NCI-H1930 (cell line): ENCODE measurements at regions not wholly inside any gene's neighbourhood (a gene's known extent, or its start where the extent isn't known, plus 50 kb on each side); places are given as distances from the start of the nearest gene placed in this dataset.
"Not testable (repeated sequence)": the region's sequence is repeated elsewhere in the genome, so short reads cannot be mapped to it uniquely, and the experiment has no call there.

Experiments
- DNase-seq, 2 experiments: peaks; one replicate each; lab custom pipeline; 2025; lab: John Stamatoyannopoulos, UW

- no peak for DNase-seq
Observed at GRCh38 chr20:55530763-55531162, 474.6 kb downstream of the CBLN4 start.

DNA sequence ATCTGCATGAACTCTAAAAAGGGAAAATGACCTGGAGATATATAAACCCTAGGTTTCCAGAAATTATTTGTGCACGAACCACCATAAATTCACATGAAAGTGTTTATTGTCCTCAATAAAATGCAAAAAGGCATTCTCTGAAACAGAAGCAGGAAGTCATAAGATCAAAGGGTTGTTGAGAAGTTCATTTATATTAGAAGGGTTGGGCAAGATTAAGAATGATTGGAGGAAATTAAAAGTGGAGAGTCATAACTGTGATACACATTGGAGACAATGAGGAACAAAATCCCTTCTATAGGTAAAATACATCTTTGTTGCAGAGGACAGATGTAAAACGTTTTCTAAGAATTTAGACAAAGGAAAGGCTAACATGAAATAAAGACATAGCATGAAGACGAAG lies 476.8 kb downstream of the CBLN4 start:
- DNase-seq: no peak

DNA sequence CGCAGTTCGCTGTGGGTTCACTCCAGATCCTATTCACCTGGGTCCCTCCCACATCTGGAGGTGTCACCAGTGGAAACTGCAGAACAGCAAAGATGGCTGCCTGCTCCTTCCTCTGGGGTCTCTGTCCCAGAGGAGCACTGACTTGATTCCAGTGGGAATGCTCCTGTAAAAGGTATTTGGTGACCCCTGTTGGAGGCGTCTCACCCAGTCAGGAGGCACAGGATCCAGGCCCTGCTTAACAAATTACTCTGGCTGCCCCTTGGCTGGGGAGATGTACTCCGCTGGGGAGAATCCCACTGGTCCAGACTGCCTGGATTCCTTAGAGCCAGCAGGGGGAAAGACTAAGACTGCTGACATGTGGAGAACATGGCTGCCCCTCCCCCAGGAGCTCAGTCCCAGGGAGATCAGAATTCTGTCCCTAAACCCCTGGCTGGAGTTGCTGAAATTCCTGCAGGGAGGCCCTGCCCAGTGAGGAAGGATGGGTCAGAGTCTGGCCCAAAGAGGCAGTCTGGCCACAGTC lies 483.0 kb downstream of the CBLN4 start:
- DNase-seq: no peak

DNA sequence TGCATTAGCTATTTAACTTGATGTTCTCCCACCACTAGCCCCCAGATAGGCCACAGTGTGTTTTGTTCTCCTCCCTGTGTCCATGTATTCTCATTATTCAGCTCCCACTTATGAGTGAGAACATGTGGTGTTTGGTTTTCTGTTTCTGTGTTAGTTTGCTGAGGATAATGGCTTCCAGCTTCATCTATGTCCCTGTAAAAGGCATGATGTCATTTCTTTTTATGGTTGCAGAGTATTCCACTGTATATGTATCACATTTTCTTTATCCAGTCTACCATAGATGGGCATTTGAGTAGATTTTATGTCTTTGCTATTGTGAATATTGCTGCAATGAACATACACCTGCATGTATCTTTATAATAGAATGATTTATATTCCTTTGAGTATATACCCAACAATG lies 487.7 kb downstream of the CBLN4 start:
- not testable (repeated sequence) for DNase-seq

DNA sequence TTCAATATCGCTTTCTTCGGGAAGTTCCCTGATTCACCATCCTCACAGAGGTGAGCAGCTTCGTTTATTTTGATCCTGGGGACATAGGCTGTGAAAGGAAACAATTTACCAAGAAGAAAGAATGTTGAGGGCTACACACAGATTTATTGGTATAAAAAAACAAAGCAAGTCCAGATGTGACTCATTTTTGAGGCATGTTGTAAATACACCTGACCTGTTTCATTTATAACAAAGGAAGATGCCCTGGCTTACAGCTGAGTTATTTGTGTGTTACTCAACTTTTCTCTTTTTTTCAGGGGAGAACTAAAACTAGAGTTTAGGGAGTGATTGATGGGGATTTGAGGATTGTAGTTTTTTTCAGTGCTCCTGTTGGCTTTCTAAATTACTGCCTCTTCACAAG lies 489.5 kb downstream of the CBLN4 start:
- DNase-seq: no peak

- peak in 1 of 2 experiments; percentile 15 for DNase-seq
Observed at GRCh38 chr20:55514531-55514930, 490.8 kb downstream of the CBLN4 start.

- no peak for DNase-seq
Observed at GRCh38 chr20:55513954-55514353, 491.4 kb downstream of the CBLN4 start.

GRCh38 chr20:55500130-55500529 lies 505.2 kb downstream of the CBLN4 start:
- no peak for DNase-seq

DNA sequence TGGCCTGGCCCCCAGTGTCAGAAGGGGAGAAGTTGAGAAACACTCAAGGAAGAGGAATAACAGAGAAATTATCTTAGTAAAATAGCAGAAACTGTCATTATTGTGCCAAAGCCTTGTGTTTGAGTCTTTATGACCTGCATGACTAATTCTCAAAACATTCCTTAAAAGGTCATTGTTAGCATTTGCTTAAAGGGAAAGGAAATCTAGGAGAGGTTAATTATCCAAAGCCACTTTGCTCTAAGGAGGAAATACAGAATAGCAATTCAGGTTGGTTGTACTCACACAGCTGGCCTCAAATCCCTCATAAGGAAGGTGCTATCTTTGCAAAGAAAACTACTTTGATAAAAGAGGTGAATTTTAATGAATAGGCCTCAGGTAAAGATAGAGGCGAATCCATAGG lies 516.7 kb downstream of the CBLN4 start:
- DNase-seq: no peak

GRCh38 chr20:55478724-55479450 lies 526.4 kb downstream of the CBLN4 start:
- no peak for DNase-seq

DNA sequence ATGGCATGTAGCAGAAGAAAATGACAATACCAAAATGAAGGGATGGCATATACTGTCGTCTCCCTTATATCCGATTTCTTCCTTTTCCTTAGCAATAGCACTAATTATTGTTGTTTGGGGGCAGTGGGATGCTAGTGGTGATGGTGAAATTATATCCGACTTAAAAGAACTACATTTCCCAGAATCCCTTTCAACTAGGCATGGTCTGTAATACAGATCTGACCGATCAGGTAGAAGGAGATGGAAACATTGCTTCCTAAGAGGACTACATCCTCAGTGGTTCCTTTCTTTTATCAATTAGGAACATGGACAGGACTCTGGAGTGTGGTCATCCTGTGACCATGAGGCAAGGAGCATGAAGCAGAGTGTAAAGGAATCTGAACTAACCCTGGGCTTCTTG lies 532.6 kb downstream of the CBLN4 start:
- no peak for DNase-seq

- DNase-seq: no peak
Observed at GRCh38 chr20:55471052-55472006, 534.0 kb downstream of the CBLN4 start.

GRCh38 chr20:55469074-55469473 lies 536.2 kb downstream of the CBLN4 start:
- no peak for DNase-seq

DNA sequence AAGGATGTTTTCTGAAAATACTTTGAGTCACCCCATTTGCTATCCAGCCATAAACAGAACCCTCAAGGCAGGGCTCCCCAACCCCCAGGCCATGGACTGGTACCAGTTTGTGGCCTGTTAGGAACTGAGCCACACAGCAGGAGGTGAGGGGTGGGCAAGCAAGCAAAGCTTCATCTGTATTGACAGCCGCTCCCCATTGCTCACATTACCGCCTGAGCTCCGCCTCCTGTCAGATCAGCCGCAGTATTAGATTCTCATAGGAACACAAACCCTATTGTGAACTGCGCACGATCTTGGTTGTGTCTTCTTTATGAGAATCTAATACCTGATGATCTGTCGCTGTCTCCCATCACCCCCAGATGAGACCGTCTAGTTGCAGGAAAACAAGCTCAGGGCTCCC lies 543.8 kb downstream of the CBLN4 start:
- DNase-seq: no peak

- no peak for DNase-seq
Observed at GRCh38 chr20:55456316-55456940, 548.9 kb downstream of the CBLN4 start.

GRCh38 chr20:55449091-55449490 lies 556.2 kb downstream of the CBLN4 start:
- no peak for DNase-seq

DNA sequence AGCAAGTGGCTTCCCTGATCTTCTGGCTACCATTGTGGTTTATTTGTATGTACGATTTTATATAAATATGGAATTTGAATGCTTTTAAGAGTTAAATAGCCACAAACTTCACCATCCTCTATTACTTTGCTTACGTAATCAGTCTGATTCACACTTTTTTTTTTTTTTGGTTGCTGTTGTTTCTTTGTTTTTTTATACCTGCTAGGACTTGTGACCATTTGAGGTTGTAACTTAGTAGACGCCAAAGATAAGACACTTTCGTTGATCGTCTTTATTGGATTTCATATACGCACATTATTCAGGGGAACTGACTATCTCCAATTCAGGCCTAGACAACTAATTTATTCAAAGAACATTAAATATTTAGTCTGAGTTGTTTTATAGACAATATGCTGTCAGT lies 559.0 kb downstream of the CBLN4 start:
- no peak for DNase-seq

- DNase-seq: no peak
Observed at GRCh38 chr20:55439070-55439469, 566.2 kb downstream of the CBLN4 start.

DNA sequence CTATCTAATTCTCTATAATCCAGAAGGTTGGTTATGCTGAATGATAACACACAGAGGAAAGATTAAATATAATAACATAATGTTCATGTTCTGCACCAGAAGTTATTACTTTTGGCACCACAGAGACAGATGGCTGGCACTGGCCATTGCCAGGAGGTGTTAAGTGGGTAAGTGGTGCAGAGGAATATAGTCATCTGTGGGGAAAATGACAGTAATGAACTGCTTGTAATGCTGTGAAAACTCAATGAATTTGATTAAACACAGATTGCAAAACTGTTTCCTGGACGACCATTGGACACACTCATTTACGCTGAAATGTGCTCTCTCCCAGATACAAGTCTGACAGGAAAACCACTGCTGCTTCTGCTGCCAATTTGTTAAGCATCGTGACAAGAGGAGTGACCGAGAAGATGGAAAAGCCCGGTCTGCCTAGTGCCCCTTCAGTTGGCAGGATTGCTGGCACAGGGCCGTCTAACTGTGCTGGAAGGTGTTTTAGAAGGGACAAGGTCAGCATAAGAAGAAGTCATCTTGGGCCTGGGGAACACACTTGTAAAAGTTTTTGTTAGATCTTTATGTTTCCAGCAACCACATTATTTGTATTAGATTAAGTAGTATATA lies 567.4 kb downstream of the CBLN4 start:
- no peak for DNase-seq

GRCh38 chr20:55424968-55425367 lies 580.4 kb downstream of the CBLN4 start:
- no peak for DNase-seq

DNA sequence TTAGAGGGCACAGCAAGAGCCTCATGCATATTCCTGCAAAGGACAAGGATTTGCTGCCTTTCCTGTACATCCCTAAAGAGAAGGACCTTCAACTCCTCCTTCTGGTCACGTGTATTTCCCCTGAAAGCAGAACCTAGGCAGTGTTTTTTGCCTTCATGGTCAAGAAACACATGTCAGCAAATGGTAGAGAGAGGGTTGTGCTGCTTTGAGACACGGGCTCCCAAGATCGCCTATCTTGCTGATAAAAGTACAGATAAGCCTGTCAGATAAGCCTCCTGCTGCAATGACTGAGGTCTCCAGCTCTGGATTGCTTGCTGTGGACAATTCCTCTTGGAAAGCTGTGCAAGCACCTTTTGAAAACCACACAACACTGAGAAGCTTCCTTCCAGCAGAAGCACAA lies 580.8 kb downstream of the CBLN4 start:
- no peak for DNase-seq

GRCh38 chr20:55417836-55418235 lies 587.5 kb downstream of the CBLN4 start:
- no peak for DNase-seq
